HepG2 (cell line): ENCODE measurements at regions not wholly inside any gene's neighbourhood (a gene's known extent, or its start where the extent isn't known, plus 50 kb on each side); places are given as distances from the start of the nearest gene placed in this dataset.

Experiments used
- ATAC-seq: fragments of 200-7000 bp; cut with Tn5 transposase; 3 replicates; pipeline ENCODE4 v1.9.1; 2020; ENCODE audit warnings: mild to moderate bottlenecking, moderate library complexity
- BruUV-seq: library from RNA; stranded (reverse); fragments of 400-500 nt; replicated peaks from 2 replicates; lab custom pipeline; 2021; lab: Mats Ljungman, UMichigan
- CTCF ChIA-PET: fragments of 300-600 bp; formaldehyde crosslinking; extraction: SDS; loops from one replicate; lab custom pipeline; 2021; ENCODE audit warnings: low total read pairs, inconsistent platforms, low intra/inter-chr PET ratio; lab: Yijun Ruan, JAX
- POLR2A ChIA-PET: fragments of 350-600 bp; sonication (Branson Sonifier 250); formaldehyde crosslinking; loops from one replicate; lab custom pipeline; 2020; ENCODE audit warnings: antibody characterized with exemption, inconsistent platforms; lab: Yijun Ruan, JAX
- DNase-seq: peaks from one replicate; pipeline ENCODE4 v3.0.0-alpha.2; 2015; ENCODE audit warnings: low spot score
- FAIRE-seq: peaks from 3 replicates; lab custom pipeline; 2011; peaks lifted over from hg19 to GRCh38; lab: Jason Lieb, UNC
- H2AFZ ChIP-seq: one replicate; pipeline ENCODE4 v1.6.1; 2011; ENCODE audit warnings: low read length, inconsistent platforms
- H3K27ac ChIP-seq: fragments of 300-600 bp; 3 replicates; pipeline ENCODE4 v1.8.0; 2011; ENCODE audit warnings: mixed run types, mild to moderate bottlenecking, mixed read lengths, low read length, inconsistent platforms; ENCODE audit not compliant: insufficient read depth; ENCODE audit errors: extremely low read length
- H3K27me3 ChIP-seq, 2 experiments: fragments of 200-600 bp in 1 of 2; 2 replicates in 1 of 2; 3 replicates in 1 of 2; pipeline versions ENCODE4 v1.6.0 to v1.8.0; 2011; ENCODE audit warnings: low read length in 2 of 2, mild to moderate bottlenecking in 2 of 2, moderate library complexity in 2 of 2, inconsistent platforms in 1 of 2; ENCODE audit not compliant: insufficient read depth in 2 of 2, control insufficient read depth in 1 of 2
- H3K36me3 ChIP-seq, 2 experiments: fragments of 200-600 bp in 1 of 2; replicated peaks in 1 of 2; 2 replicates in 1 of 2; 3 replicates in 1 of 2; pipeline versions ENCODE4 v1.5.1 to v1.8.0; 2011; ENCODE audit warnings: low read length in 2 of 2, inconsistent platforms in 1 of 2; ENCODE audit not compliant: insufficient read depth in 2 of 2, control insufficient read depth in 1 of 2
- H3K4me1 ChIP-seq: 2 replicates; pipeline ENCODE4 v1.5.1; 2012; ENCODE audit warnings: low read length, inconsistent platforms; ENCODE audit not compliant: insufficient read depth
- H3K4me2 ChIP-seq: 2 replicates; pipeline ENCODE4 v1.6.0; 2011; ENCODE audit warnings: low read depth, low read length, inconsistent platforms
- H3K4me3 ChIP-seq, 3 experiments: fragments of 200-600 bp in 1 of 3; sonication (generic), shearing (Covaris generic) in 1 of 3; replicated peaks in 1 of 3; 2 replicates each; pipeline ENCODE4 v1.5.1; 2011 to 2016; ENCODE audit warnings: low read length in 3 of 3, inconsistent platforms in 2 of 3, low read depth in 2 of 3, mild to moderate bottlenecking in 2 of 3, control low read depth in 1 of 3, mixed read lengths in 1 of 3; ENCODE audit not compliant: insufficient read depth in 1 of 3
- H3K79me2 ChIP-seq: one replicate; pipeline ENCODE4 v1.6.1; 2011; ENCODE audit warnings: low read length, inconsistent platforms; ENCODE audit not compliant: insufficient read depth
- H3K9ac ChIP-seq: 2 replicates; pipeline ENCODE4 v1.6.0; 2011; ENCODE audit warnings: mild to moderate bottlenecking, low read depth, low read length, inconsistent platforms; ENCODE audit not compliant: insufficient read depth
- H3K9me3 ChIP-seq: 2 replicates; pipeline ENCODE4 v1.5.1; 2012; ENCODE audit warnings: mild to moderate bottlenecking, low read length
- H4K20me1 ChIP-seq: 2 replicates; pipeline ENCODE4 v1.6.0; 2011; ENCODE audit warnings: inconsistent platforms, mild to moderate bottlenecking, low read length, moderate library complexity; ENCODE audit not compliant: insufficient read depth
- FOXO1 ChIP-seq: sonication (generic); formaldehyde crosslinking; IDR thresholded peaks from 2 replicates; pipeline ENCODE4 v1.4.0; 2020; ENCODE audit warnings: missing genetic modification reagents
- HNF4A ChIP-seq: sonication (generic); formaldehyde crosslinking; IDR thresholded peaks from 2 replicates; pipeline ENCODE4 v1.4.0; 2020; ENCODE audit warnings: missing genetic modification reagents
- KDM5A ChIP-seq: fragments of 200-600 bp; sonication (generic); IDR thresholded peaks from 2 replicates; pipeline ENCODE4 v1.7.0; 2018; ENCODE audit warnings: antibody characterized with exemption, mild to moderate bottlenecking, low read length, borderline replicate concordance
- MXI1 ChIP-seq: IDR thresholded peaks from 3 replicates; pipeline ENCODE4 v1.6.1; 2012; ENCODE audit warnings: low read depth, low read length, inconsistent platforms, borderline replicate concordance
- NCOA5 ChIP-seq: sonication (generic); formaldehyde crosslinking; IDR thresholded peaks from 2 replicates; pipeline ENCODE4 v1.4.0; 2020; ENCODE audit warnings: missing genetic modification reagents
- NR2F2 ChIP-seq: IDR thresholded peaks from 2 replicates; pipeline ENCODE4 v1.6.1; 2012; ENCODE audit warnings: low read depth, inconsistent platforms, borderline replicate concordance
- NR2F6 ChIP-seq, 2 experiments: IDR thresholded peaks; 2 replicates each; pipeline ENCODE4 v1.6.1; 2016; ENCODE audit warnings: antibody characterized with exemption in 1 of 2, mild to moderate bottlenecking in 1 of 2
- PPARG ChIP-seq: conservative IDR thresholded peaks from 2 replicates; pipeline ENCODE4 v1.6.1; 2016; ENCODE audit warnings: missing biosample characterization, missing genetic modification reagents
- TCF12 ChIP-seq, 2 experiments: fragments of 450-650 bp in 1 of 2; sonication (generic) in 1 of 2; formaldehyde crosslinking in 1 of 2; IDR thresholded peaks; 2 replicates each; pipeline versions ENCODE4 v1.6.1 to v1.8.0; 2017 to 2022; ENCODE audit warnings: antibody characterized with exemption in 1 of 2, mild to moderate bottlenecking in 1 of 2, missing genetic modification reagents in 1 of 2, moderate library complexity in 1 of 2
- ZNF121 ChIP-seq: sonication (generic); formaldehyde crosslinking; IDR thresholded peaks from 2 replicates; pipeline ENCODE4 v1.5.0; 2020; ENCODE audit warnings: mild to moderate bottlenecking, missing genetic modification reagents
- ZNF260 ChIP-seq: sonication (generic); formaldehyde crosslinking; IDR thresholded peaks from 2 replicates; pipeline ENCODE4 v1.4.0; 2020; ENCODE audit warnings: missing genetic modification reagents, low read depth, mild to moderate bottlenecking, borderline replicate concordance
- ZNF607 ChIP-seq: sonication (generic); formaldehyde crosslinking; IDR thresholded peaks from 2 replicates; pipeline ENCODE4 v1.5.1; 2020; ENCODE audit warnings: missing genetic modification reagents, mild to moderate bottlenecking, borderline replicate concordance
- ZNF619 ChIP-seq: sonication (generic); formaldehyde crosslinking; IDR thresholded peaks from 2 replicates; pipeline ENCODE4 v1.4.0; 2020; ENCODE audit warnings: mild to moderate bottlenecking, missing genetic modification reagents
- ZNF788 ChIP-seq: sonication (generic); formaldehyde crosslinking; IDR thresholded peaks from 2 replicates; pipeline ENCODE4 v1.5.0; 2020; ENCODE audit warnings: mild to moderate bottlenecking, missing genetic modification reagents, borderline replicate concordance
- WGBS: methylation state at CpG from one replicate; pipeline ENCODE4 v1.1.6; 2017; ENCODE audit warnings: low lambda C conversion rate; 5-methylcytosine and 5-hydroxymethylcytosine counted together
- in situ Hi-C: cut with HindIII; loops from 2 replicates; pipeline ENCODE4 v1.10.0; 2017; ENCODE audit warnings: low pct_unique_long_range_greater_than_20kb; ENCODE audit not compliant: extremely low pct_ligation_motif_present
- intact Hi-C: fragments of 100-400 bp; cut with micrococcal nuclease; formaldehyde crosslinking; loops from one replicate; pipeline ENCODE4 v1.10.0; 2022; ENCODE audit not compliant: unreplicated experiment
- TF ChIP-seq, protein P1 (sequence below), 2 experiments: sonication (generic) in 1 of 2; formaldehyde crosslinking in 1 of 2; IDR thresholded peaks; 2 replicates each; pipeline versions ENCODE4 v1.5.1 to v1.6.1; 2011 to 2020; ENCODE audit warnings: borderline replicate concordance in 1 of 2, low read depth in 1 of 2, low read length in 1 of 2, mild to moderate bottlenecking in 1 of 2, missing genetic modification reagents in 1 of 2, moderate library complexity in 1 of 2
- TF ChIP-seq, protein P2 (sequence below): sonication (generic); formaldehyde crosslinking; IDR thresholded peaks from 2 replicates; pipeline ENCODE4 v1.4.0; 2020; ENCODE audit warnings: mild to moderate bottlenecking, missing genetic modification reagents
- TF ChIP-seq, protein P3 (sequence below): sonication (generic); formaldehyde crosslinking; IDR thresholded peaks from 2 replicates; pipeline ENCODE4 v1.5.0; 2020; ENCODE audit warnings: missing genetic modification reagents, mild to moderate bottlenecking, borderline replicate concordance

DNA sequence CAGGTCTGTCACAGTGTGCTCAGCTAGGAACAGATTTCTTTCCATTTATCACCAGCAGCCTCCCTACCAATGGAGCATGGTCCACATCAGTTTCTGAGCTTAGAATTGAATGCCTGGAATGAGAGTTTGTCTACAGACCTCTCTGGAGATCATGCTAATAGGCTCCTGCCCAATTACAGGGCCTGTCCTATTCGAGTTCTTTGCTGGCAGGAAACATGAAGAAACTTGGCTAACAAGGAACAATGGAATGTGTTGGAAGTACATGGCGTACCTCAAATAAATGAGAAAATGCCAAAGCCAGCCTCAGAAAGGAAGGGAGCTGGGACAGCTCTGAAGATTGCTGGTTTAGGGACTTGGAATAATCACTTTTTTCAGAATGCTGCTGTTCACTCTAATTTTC lies 186.0 kb upstream of the AKR1E2 start:
- POLR2A ChIA-PET: no interaction called here

DNA sequence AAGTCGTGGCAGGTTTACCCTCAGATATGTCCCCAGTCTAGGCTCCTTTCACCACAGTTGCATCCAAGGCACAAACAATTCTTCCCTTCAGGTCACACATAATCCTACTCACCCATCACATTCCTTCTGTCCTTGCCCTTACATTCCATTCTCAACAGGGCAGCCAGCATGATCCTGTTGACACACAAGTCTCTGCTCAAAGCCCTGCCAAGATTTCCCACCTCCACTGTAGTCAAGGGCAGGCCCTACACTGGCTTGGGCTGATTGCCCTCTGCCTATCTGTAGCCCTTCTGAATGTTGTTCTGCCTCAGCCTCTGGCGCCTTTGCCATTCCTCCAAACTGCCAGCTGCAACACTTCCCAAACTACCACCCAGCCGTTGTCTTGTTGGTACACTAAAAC lies 187.9 kb upstream of the AKR1E2 start:
- H3K36me3 ChIP-seq: no peaks in the 10 kb centered on the region
- peaks cover 0 to 12% of the 10 kb centered on the region in 2 experiments; a peak in 2 of 5 replicates for H3K27me3 ChIP-seq
- H3K79me2 ChIP-seq: no peaks in the 10 kb centered on the region
- ATAC-seq: no peak
- H3K4me2 ChIP-seq: no peak overlapping the region
- BruUV-seq: no TSS peak
- H3K4me1 ChIP-seq: no peaks in the 10 kb centered on the region
- POLR2A ChIA-PET: no interaction called here
- H2AFZ ChIP-seq: no peak overlapping the region
- H3K9ac ChIP-seq: no peak overlapping the region
- no peak for DNase-seq
- intact Hi-C loops: no loop called here
- 1% methylated on average over 3 of the region's 3 CpGs for WGBS
- H3K4me3 ChIP-seq: no peak overlapping the region
- CTCF ChIA-PET: no interaction called here
- no peaks in the 10 kb centered on the region for H4K20me1 ChIP-seq
- no peak for FAIRE-seq
- H3K9me3 ChIP-seq: no peaks in the 10 kb centered on the region
- in situ Hi-C loops: no loop called here
- no peak overlapping the region for H3K27ac ChIP-seq
- TF ChIP-seq PPARG (CRISPR knock-in tag) (no peak), TCF12 (IDR thresholded peaks at IDR 0.05) (no peak), TCF12 (CRISPR knock-in tag; IDR thresholded peaks at IDR 0.05) (no peak), KDM5A (no peak), HNF4A (CRISPR knock-in tag) (no peak), ZNF607 (CRISPR knock-in tag) (no peak), ZNF788 (CRISPR knock-in tag) (no peak), ZNF260 (CRISPR knock-in tag) (no peak), FOXO1 (no peak)
- TF ChIP-seq, protein P1, sequence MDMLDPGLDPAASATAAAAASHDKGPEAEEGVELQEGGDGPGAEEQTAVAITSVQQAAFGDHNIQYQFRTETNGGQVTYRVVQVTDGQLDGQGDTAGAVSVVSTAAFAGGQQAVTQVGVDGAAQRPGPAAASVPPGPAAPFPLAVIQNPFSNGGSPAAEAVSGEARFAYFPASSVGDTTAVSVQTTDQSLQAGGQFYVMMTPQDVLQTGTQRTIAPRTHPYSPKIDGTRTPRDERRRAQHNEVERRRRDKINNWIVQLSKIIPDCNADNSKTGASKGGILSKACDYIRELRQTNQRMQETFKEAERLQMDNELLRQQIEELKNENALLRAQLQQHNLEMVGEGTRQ (IDR thresholded peaks at IDR 0.05; ENCODE audit: low read depth, low read length): no peak
- TF ChIP-seq, protein P1 (CRISPR knock-in tag; IDR thresholded peaks at IDR 0.05; ENCODE audit: borderline replicate concordance): no peak

More for the DNA sequence above, 186.0 kb upstream of the AKR1E2 start:
- Histone ChIP-seq H3K36me3 (no peaks in the 10 kb centered on the region), H3K27ac (no peak overlapping the region), H3K4me2 (no peak overlapping the region), H2AFZ (no peak overlapping the region), H3K4me3 (no peak overlapping the region), H3K79me2 (no peaks in the 10 kb centered on the region), H3K9ac (no peak overlapping the region), H3K4me1 (no peaks in the 10 kb centered on the region), H4K20me1 (no peaks in the 10 kb centered on the region), H3K27me3 (0 out of 5 replicates have a peak, but pooled peaks cover 0 to 3% of the 10 kb centered on the region in 2 experiments), H3K9me3 (no peaks in the 10 kb centered on the region)
- CTCF ChIA-PET: no interaction called here
- TF ChIP-seq NCOA5 (CRISPR knock-in tag) (no peak), ZNF121 (CRISPR knock-in tag) (no peak), ZNF619 (CRISPR knock-in tag) (no peak), MXI1 (no peak), NR2F6 (IDR thresholded peaks at IDR 0.05) (no peak), NR2F6 (CRISPR knock-in tag; IDR thresholded peaks at IDR 0.05) (no peak), NR2F2 (no peak)
- TF ChIP-seq, protein P2, sequence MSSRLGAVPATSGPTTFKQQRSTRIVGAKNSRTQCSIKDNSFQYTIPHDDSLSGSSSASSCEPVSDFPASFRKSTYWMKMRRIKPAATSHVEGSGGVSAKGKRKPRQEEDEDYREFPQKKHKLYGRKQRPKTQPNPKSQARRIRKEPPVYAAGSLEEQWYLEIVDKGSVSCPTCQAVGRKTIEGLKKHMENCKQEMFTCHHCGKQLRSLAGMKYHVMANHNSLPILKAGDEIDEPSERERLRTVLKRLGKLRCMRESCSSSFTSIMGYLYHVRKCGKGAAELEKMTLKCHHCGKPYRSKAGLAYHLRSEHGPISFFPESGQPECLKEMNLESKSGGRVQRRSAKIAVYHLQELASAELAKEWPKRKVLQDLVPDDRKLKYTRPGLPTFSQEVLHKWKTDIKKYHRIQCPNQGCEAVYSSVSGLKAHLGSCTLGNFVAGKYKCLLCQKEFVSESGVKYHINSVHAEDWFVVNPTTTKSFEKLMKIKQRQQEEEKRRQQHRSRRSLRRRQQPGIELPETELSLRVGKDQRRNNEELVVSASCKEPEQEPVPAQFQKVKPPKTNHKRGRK (CRISPR knock-in tag): no peak
- TF ChIP-seq, protein P3, sequence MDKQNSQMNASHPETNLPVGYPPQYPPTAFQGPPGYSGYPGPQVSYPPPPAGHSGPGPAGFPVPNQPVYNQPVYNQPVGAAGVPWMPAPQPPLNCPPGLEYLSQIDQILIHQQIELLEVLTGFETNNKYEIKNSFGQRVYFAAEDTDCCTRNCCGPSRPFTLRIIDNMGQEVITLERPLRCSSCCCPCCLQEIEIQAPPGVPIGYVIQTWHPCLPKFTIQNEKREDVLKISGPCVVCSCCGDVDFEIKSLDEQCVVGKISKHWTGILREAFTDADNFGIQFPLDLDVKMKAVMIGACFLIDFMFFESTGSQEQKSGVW: no peak
- in situ Hi-C loops: no loop called here
- DNase-seq (no peak), ATAC-seq (no peak), FAIRE-seq (no peak)
- intact Hi-C loops: no loop called here
- WGBS: 5% methylated on average over 2 of the region's 2 CpGs
- BruUV-seq: no TSS peak
